ENCODE measurements at regions not wholly inside any gene's neighbourhood (a gene's known extent, or its start where the extent isn't known, plus 50 kb on each side); places are given as distances from the start of the nearest gene placed in this dataset.

- Mint-ChIP-seq H3K9me3 (no peaks in the 10 kb centered on the region), H3K27ac (no peak overlapping the region), H3K36me3 (ENCODE audit: low read depth) (no peaks in the 10 kb centered on the region), H3K4me3 (no peak overlapping the region), H3K27me3 (ENCODE audit: insufficient read depth) (no peaks in the 10 kb centered on the region), H3K4me1 (peaks cover 14% of the 10 kb centered on the region)
- Histone ChIP-seq H3K4me1 (ENCODE audit: control insufficient read depth, insufficient read depth, low read length) (peaks cover 5% of the 10 kb centered on the region), H3K27ac (ENCODE audit: low read depth, low read length) (no peak overlapping the region), H3K9me3 (ENCODE audit: control insufficient read depth, low read length) (no peaks in the 10 kb centered on the region), H3K27me3 (ENCODE audit: control insufficient read depth, insufficient read depth, low read length, poor library complexity, severe bottlenecking) (no peaks in the 10 kb centered on the region), H3K9ac (ENCODE audit: extremely low read depth, low read length, poor library complexity, severe bottlenecking) (no peak overlapping the region), H3K4me3 (ENCODE audit: low read length) (no peak overlapping the region), H3K36me3 (ENCODE audit: control insufficient read depth, insufficient read depth, low read length) (no peaks in the 10 kb centered on the region)
- 64% methylated on average over 1 of the region's 1 CpG; no CpG with 5 or more reads in 1 of the 2 experiments for WGBS, 2 experiments (ENCODE audit: insufficient coverage in 1 of 2, insufficient read length in 1 of 2)
- no peak for DNase-seq
- TF ChIP-seq CTCF (conservative IDR thresholded peaks at IDR 0.05): no peak
Measured at GRCh38 chr12:78534311-78534710, 330.3 kb upstream of the SYT1 start.

GRCh38 chr12:78540606-78541336 is 323.8 kb upstream of the SYT1 start:
- Mint-ChIP-seq H3K4me3 (no peak overlapping the region), H3K36me3 (ENCODE audit: low read depth) (no peaks in the 10 kb centered on the region), H3K4me1 (no peaks in the 10 kb centered on the region), H3K27me3 (ENCODE audit: insufficient read depth) (no peaks in the 10 kb centered on the region), H3K27ac (no peak overlapping the region), H3K9me3 (no peaks in the 10 kb centered on the region)
- Histone ChIP-seq H3K4me3 (ENCODE audit: low read length) (no peak overlapping the region), H3K27ac (ENCODE audit: low read depth, low read length) (no peak overlapping the region), H3K36me3 (ENCODE audit: control insufficient read depth, insufficient read depth, low read length) (no peaks in the 10 kb centered on the region), H3K9ac (ENCODE audit: extremely low read depth, low read length, poor library complexity, severe bottlenecking) (no peak overlapping the region), H3K27me3 (ENCODE audit: control insufficient read depth, insufficient read depth, low read length, poor library complexity, severe bottlenecking) (no peaks in the 10 kb centered on the region), H3K9me3 (ENCODE audit: control insufficient read depth, low read length) (no peaks in the 10 kb centered on the region), H3K4me1 (ENCODE audit: control insufficient read depth, insufficient read depth, low read length) (no peaks in the 10 kb centered on the region)
- WGBS, 2 experiments (ENCODE audit: insufficient coverage in 1 of 2, insufficient read length in 1 of 2): 86 to 88% methylated on average over 5 to 7 of the region's 7 CpGs
- TF ChIP-seq CTCF (conservative IDR thresholded peaks at IDR 0.05): no peak
- DNase-seq: no peak

- H3K27me3 ChIP-seq (ENCODE audit: control insufficient read depth, insufficient read depth, low read length, poor library complexity, severe bottlenecking): no peaks in the 10 kb centered on the region
- H3K27me3 Mint-ChIP-seq (ENCODE audit: insufficient read depth): no peaks in the 10 kb centered on the region
- H3K36me3 ChIP-seq (ENCODE audit: control insufficient read depth, insufficient read depth, low read length): no peaks in the 10 kb centered on the region
- H3K9me3 Mint-ChIP-seq: no peaks in the 10 kb centered on the region
- no peak for DNase-seq
- H3K9me3 ChIP-seq (ENCODE audit: control insufficient read depth, low read length): no peaks in the 10 kb centered on the region
- H3K4me3 ChIP-seq (ENCODE audit: low read length): no peak overlapping the region
- no peaks in the 10 kb centered on the region for H3K36me3 Mint-ChIP-seq (ENCODE audit: low read depth)
- H3K4me3 Mint-ChIP-seq: no peak overlapping the region
- H3K4me1 ChIP-seq (ENCODE audit: control insufficient read depth, insufficient read depth, low read length): no peaks in the 10 kb centered on the region
- no peak overlapping the region for H3K27ac Mint-ChIP-seq
- no peak for TF ChIP-seq CTCF (conservative IDR thresholded peaks at IDR 0.05)
- 92 to 100% methylated on average over 3 of the region's 3 CpGs for WGBS, 2 experiments (ENCODE audit: insufficient coverage in 1 of 2, insufficient read length in 1 of 2)
- H3K27ac ChIP-seq (ENCODE audit: low read depth, low read length): no peak overlapping the region
- H3K9ac ChIP-seq (ENCODE audit: extremely low read depth, low read length, poor library complexity, severe bottlenecking): no peak overlapping the region
- no peaks in the 10 kb centered on the region for H3K4me1 Mint-ChIP-seq
Measured at GRCh38 chr12:78550831-78551230, 313.7 kb upstream of the SYT1 start.
